T1000 (cell line): ENCODE measurements at regions not wholly inside any gene's neighbourhood (a gene's known extent, or its start where the extent isn't known, plus 50 kb on each side); places are given as distances from the start of the nearest gene placed in this dataset.

Experiments
- DNase-seq: peaks from one replicate; lab custom pipeline; 2025; ENCODE audit warnings: mixed read lengths; lab: John Stamatoyannopoulos, UW

DNA sequence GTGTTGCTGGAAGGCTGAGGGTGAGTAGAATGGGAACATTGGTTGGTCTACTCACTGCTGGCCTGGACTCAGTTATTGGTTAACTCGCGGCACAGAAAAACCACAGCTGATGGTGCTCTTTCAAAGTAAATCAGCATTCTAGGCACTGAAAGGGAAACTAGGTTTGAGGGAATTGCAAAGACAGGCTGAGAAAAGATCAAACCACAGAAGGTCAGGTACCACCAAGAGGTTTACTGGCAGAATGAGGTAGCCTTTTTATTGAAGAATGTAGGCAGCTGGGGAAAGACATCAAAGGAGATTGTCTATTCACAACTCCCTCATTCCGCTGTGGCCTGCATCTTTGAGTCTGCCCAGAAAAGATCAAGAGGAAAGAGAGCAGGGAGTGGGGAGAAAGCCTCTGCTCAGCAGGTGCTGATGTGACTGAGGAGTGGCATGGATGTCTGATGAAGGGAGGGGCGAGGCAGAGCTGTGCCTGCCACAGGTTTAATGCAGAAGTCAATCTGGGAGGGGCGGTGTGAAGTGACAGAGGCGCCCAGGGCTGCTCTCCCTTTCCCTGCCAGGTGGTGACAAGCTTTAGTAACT lies 255.5 kb downstream of the MAN2A1 start:
- no peak for DNase-seq

- no peak for DNase-seq
Observed at GRCh38 chr5:109945723-109946480, 256.2 kb downstream of the MAN2A1 start.

GRCh38 chr5:109946610-109947009 lies 256.9 kb downstream of the MAN2A1 start:
- DNase-seq, result no peak

- no peak for DNase-seq
Observed at GRCh38 chr5:109947667-109948066, 257.9 kb downstream of the MAN2A1 start.

GRCh38 chr5:109950634-109951033 lies 260.9 kb downstream of the MAN2A1 start:
- no peak for DNase-seq

DNA sequence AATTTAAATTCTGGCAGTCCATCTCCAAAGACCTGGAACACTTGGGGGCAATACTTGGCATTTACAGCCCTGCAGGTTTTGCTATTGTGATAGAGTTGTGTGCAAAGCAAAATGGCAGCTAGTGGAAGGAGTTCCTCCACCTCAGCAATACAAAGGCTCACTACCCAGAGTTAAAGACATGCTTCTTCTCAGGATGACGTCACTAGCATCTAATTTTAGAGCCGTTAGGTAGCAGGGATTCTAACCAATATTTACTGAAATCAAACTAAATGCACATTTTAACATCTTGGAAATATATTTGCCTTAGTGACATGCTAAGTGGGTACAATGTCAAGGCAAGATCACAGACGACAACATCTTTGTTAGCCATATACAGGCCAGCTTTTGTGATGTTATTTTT lies 261.6 kb downstream of the MAN2A1 start:
- DNase-seq, result no peak

- no peak for DNase-seq
Observed at GRCh38 chr5:109951758-109952157, 262.0 kb downstream of the MAN2A1 start.

DNA sequence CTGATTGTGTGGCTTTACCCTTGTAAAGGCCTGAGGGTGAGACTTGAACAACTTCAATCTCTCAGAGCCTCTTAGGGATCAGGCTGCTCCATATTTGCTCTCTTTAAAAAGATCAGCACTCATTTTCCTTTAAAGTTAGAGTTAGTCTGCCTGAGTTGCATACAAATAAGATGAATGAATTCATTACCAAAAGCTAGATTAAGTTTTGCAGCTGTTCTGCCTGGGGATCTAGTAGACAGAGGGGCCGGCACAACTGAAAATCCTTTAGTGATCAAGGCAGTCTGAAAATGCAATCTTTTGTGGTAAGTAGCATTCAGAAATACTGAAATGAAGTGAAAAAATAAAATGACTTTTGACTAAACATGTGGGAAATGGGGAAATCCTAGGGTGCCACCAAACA lies 264.0 kb downstream of the MAN2A1 start:
- no peak for DNase-seq

DNA sequence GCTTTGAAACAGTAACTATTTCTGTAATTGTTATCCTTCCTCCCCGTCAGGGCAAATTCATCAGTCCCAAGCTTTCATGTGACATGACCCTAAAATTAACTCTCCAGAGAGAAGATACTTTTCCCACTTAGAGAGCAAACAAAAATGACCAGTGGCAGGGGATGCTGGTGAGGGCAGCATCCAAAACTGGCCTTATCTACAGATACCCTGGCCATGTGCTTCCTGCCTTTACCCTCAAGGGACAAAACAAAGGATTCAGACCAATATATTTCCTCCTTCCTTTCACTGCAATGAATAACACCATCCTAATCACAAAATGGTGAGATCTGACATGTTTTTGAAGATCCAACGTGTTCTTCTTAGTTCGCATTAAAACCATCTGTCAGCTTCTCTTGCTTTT lies 267.2 kb downstream of the MAN2A1 start:
- DNase-seq, result no peak

- DNase-seq, result no peak
Observed at GRCh38 chr5:109958082-109958481, 268.4 kb downstream of the MAN2A1 start.

- DNase-seq, result no peak
Observed at GRCh38 chr5:109959652-109960051, 269.9 kb downstream of the MAN2A1 start.

DNA sequence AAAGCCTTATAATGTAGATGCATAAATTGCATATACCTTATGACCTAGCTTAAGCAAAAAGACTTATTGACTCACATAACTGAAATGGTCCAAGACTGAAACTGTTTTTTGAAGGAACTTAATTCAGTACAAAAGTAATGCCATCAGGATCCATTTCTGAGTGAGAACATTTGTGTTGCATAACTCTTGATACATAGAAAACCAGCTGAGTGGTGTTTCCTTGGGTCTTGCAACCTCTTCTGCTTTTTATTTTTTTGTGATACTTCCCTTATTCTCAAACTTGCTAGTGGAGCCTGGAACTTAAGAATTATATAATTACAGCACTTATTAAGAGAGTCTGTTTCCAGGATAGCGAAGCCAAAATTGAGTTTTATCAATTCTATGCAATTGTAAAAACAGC lies 272.0 kb downstream of the MAN2A1 start:
- DNase-seq, result no peak

GRCh38 chr5:109962882-109963603 lies 273.3 kb downstream of the MAN2A1 start:
- DNase-seq, result no peak

DNA sequence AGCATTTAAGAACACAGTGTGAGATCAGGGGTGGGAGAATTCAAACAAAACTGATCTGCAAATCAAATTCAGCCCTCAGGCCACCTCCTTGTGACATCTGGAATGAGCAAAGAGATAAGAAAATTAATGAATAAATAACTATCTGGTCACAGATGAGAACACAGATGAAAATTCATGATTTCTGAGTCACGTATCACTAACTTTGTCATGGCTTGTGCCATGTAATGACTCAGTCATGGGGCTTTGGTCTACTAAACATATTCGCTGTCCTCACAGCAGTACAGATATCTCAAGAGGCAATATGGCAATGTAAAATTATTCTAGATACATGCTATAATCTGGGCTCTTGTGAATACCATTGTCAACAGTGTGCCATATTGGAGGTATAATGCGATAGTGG lies 274.4 kb downstream of the MAN2A1 start:
- no peak for DNase-seq

DNA sequence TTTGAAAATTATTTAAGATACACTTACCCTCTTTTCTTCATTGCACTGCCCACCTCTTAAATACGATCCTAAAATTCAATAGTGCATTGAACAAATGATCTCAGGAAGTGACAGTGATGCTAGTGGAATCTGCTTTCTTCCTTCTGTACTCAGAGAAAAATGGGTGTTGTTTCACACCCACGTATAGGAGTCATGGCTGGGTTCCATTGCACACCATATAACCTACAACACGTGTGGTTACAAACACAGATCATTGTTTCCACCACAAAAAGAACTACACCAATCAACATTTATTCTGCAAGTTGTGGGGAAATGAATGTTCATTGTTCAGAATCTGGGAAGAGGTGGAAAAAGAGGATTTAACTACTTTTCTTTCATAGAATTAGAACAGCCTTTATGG lies 275.9 kb downstream of the MAN2A1 start:
- DNase-seq, result no peak

DNA sequence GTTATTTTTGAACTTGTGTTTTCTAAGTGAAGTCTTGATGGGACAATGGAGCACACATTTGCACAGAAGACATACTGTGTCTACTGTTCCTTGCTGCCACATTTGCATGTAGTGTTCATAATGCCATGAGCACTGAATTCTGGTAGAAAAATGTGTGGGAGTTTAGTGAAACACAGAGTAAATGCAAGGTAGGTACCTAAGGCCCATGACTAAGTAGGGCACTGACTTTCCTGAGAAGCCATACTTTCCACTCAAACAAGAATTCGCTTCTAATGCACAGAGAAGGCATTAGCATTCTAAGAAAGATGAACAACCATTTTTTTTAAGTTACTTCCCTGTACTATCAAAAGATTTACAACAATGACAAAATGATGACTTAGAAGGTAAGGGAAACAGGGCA lies 282.2 kb downstream of the MAN2A1 start:
- DNase-seq, result no peak

GRCh38 chr5:109981979-109982378 lies 292.3 kb downstream of the MAN2A1 start:
- no peak for DNase-seq

- DNase-seq, result no peak
Observed at GRCh38 chr5:109982966-109983534, 293.3 kb downstream of the MAN2A1 start.

- DNase-seq, result no peak
Observed at GRCh38 chr5:109986726-109987125, 297.0 kb downstream of the MAN2A1 start.

GRCh38 chr5:109987355-109987754 lies 297.6 kb downstream of the MAN2A1 start:
- no peak for DNase-seq

DNA sequence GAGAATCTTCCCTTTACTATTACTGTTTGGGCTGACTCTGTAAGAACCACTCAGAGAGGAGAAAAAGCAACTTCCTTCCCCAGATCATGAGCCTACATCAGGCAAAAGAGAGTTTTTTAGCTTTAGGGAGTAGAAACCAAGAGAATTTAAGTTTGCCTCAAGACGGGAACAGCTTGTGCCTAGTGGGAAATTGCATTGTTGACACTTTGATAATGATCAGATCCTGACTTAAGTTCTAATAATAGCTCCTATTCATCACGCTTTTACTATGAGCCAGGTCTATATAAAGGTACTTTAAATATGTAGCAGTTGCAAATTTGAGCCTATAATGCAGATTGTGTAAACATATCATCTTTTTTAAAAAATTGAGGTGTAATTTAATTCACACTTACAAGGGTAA lies 298.2 kb downstream of the MAN2A1 start:
- DNase-seq, result no peak

DNA sequence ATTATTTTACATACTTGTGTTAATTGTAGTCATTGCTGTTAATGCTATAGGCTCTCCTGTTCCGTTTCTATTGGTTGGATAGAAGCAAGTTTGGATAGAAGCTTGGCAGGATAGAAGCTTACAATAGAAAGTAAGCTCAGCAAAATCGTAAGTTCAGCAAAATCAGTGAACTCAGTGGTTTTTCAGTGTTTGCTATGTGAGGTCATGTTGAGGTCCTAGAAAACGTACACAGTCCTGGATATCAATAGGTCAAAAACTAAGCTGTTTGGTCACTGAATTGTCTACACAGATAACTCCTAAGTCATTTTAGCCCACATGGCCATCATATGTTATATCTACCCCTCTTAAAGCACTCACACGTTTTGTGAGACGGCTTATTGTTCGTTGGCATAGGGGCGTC lies 299.4 kb downstream of the MAN2A1 start:
- no peak for DNase-seq
